Endodermal cell (in vitro differentiated cells): ENCODE measurements at regions not wholly inside any gene's neighbourhood (a gene's known extent, or its start where the extent isn't known, plus 50 kb on each side); places are given as distances from the start of the nearest gene placed in this dataset.

ENCODE experiments used
- DNase-seq: peaks from one replicate; pipeline ENCODE4 v3.0.0-alpha.2; 2017
- H3K27ac ChIP-seq: 2 replicates; pipeline ENCODE4 v1.5.1; 2013; ENCODE audit warnings: mild to moderate bottlenecking, low read depth, low read length, moderate library complexity
- H3K27me3 ChIP-seq: 2 replicates; pipeline ENCODE4 v1.6.1; 2013; ENCODE audit warnings: mild to moderate bottlenecking, low read length, moderate library complexity; ENCODE audit not compliant: insufficient read depth, control insufficient read depth, poor library complexity, severe bottlenecking
- H3K36me3 ChIP-seq: 2 replicates; pipeline ENCODE4 v1.7.0; 2013; ENCODE audit warnings: mild to moderate bottlenecking, low read length, moderate library complexity; ENCODE audit not compliant: control insufficient read depth, insufficient read depth
- H3K4me1 ChIP-seq: one replicate; pipeline ENCODE4 v1.7.0; 2013; ENCODE audit warnings: low read length; ENCODE audit not compliant: control insufficient read depth, insufficient read depth
- H3K4me3 ChIP-seq: 2 replicates; pipeline ENCODE4 v1.5.1; 2013; ENCODE audit warnings: mild to moderate bottlenecking, low read length, moderate library complexity
- H3K9ac ChIP-seq: 2 replicates; pipeline ENCODE4 v1.6.1; 2013; ENCODE audit warnings: mild to moderate bottlenecking, low read length, moderate library complexity; ENCODE audit not compliant: poor library complexity, severe bottlenecking; ENCODE audit errors: extremely low read depth
- H3K9me3 ChIP-seq: 2 replicates; pipeline ENCODE4 v1.6.1; 2013; ENCODE audit warnings: mild to moderate bottlenecking, low read length, moderate library complexity; ENCODE audit not compliant: control insufficient read depth
- H3K27ac Mint-ChIP-seq: 2 replicates; pipeline ENCODE4 v1.8.0; 2020; ENCODE audit warnings: mixed read lengths
- H3K27me3 Mint-ChIP-seq: 2 replicates; pipeline ENCODE4 v1.8.0; 2021; ENCODE audit warnings: mild to moderate bottlenecking, mixed read lengths; ENCODE audit not compliant: insufficient read depth
- H3K36me3 Mint-ChIP-seq: 2 replicates; pipeline ENCODE4 v1.8.0; 2020; ENCODE audit warnings: low read depth, mixed read lengths
- H3K4me1 Mint-ChIP-seq: 2 replicates; pipeline ENCODE4 v1.8.0; 2020; ENCODE audit warnings: mixed read lengths
- H3K4me3 Mint-ChIP-seq: 2 replicates; pipeline ENCODE4 v1.8.0; 2020; ENCODE audit warnings: mild to moderate bottlenecking, moderate library complexity, mixed read lengths
- H3K9me3 Mint-ChIP-seq: 2 replicates; pipeline ENCODE4 v1.8.0; 2020; ENCODE audit warnings: mild to moderate bottlenecking, mixed read lengths
- CTCF ChIP-seq: fragments of 200-600 bp; sonication (generic); conservative IDR thresholded peaks from 2 replicates; pipeline ENCODE4 v1.5.0; 2021; ENCODE audit warnings: antibody characterized with exemption, mild to moderate bottlenecking
- WGBS, 2 experiments: methylation state at CpG; one replicate each; pipeline versions ENCODE4 v1.1.5 to v1.1.7; 2013; ENCODE audit warnings: missing lambda C conversion rate in 2 of 2, mixed read lengths in 1 of 2; ENCODE audit not compliant: insufficient coverage in 1 of 2, insufficient read length in 1 of 2; 5-methylcytosine and 5-hydroxymethylcytosine counted together

GRCh38 chr21:14741256-14741655 lies 195.1 kb upstream of the SAMSN1 start:
- Histone ChIP-seq H3K27me3 (no peaks in the 10 kb centered on the region), H3K4me1 (no peaks in the 10 kb centered on the region), H3K4me3 (no peak overlapping the region), H3K27ac (no peak overlapping the region), H3K9ac (no peak overlapping the region), H3K36me3 (no peaks in the 10 kb centered on the region), H3K9me3 (peaks cover 14% of the 10 kb centered on the region)
- 80 to 83% methylated on average over 1 of the region's 1 CpG for WGBS, 2 experiments
- no peak overlapping the region for H3K4me3 Mint-ChIP-seq
- peaks cover 7% of the 10 kb centered on the region for H3K4me1 Mint-ChIP-seq
- no peak for DNase-seq
- no peak for TF ChIP-seq CTCF
- H3K27ac Mint-ChIP-seq: peak overlapping the region; percentile 17
- H3K27me3 Mint-ChIP-seq: peaks cover 33% of the 10 kb centered on the region
- H3K9me3 Mint-ChIP-seq: peaks cover 25% of the 10 kb centered on the region
- H3K36me3 Mint-ChIP-seq: peaks cover 3% of the 10 kb centered on the region

GRCh38 chr21:14740692-14741091 lies 194.6 kb upstream of the SAMSN1 start:
- peaks cover 14% of the 10 kb centered on the region for H3K9me3 ChIP-seq

GRCh38 chr21:14740116-14740515 lies 194.0 kb upstream of the SAMSN1 start:
- TF ChIP-seq CTCF: no peak
- DNase-seq: no peak
- Histone ChIP-seq H3K36me3 (no peaks in the 10 kb centered on the region), H3K27me3 (no peaks in the 10 kb centered on the region), H3K4me3 (no peak overlapping the region), H3K9me3 (peaks cover 14% of the 10 kb centered on the region), H3K4me1 (no peaks in the 10 kb centered on the region), H3K27ac (no peak overlapping the region), H3K9ac (no peak overlapping the region)
- WGBS, 2 experiments: 91 to 100% methylated on average over 2 to 3 of the region's 3 CpGs
- no peak overlapping the region for H3K4me3 Mint-ChIP-seq
- H3K9me3 Mint-ChIP-seq: peaks cover 17% of the 10 kb centered on the region
- peaks cover 3% of the 10 kb centered on the region for H3K36me3 Mint-ChIP-seq
- H3K4me1 Mint-ChIP-seq: peaks cover 7% of the 10 kb centered on the region
- no peak overlapping the region for H3K27ac Mint-ChIP-seq
- peaks cover 22% of the 10 kb centered on the region for H3K27me3 Mint-ChIP-seq

More at GRCh38 chr21:14740692-14741091, 194.6 kb upstream of the SAMSN1 start:
- Histone ChIP-seq H3K4me1 (no peaks in the 10 kb centered on the region), H3K9ac (no peak overlapping the region), H3K27me3 (no peaks in the 10 kb centered on the region), H3K4me3 (no peak overlapping the region), H3K36me3 (no peaks in the 10 kb centered on the region), H3K27ac (no peak overlapping the region)
- H3K9me3 Mint-ChIP-seq: peaks cover 22% of the 10 kb centered on the region
- no peak for TF ChIP-seq CTCF
- H3K27me3 Mint-ChIP-seq: peaks cover 28% of the 10 kb centered on the region
- no peak overlapping the region for H3K4me3 Mint-ChIP-seq
- peaks cover 7% of the 10 kb centered on the region for H3K4me1 Mint-ChIP-seq
- WGBS, 2 experiments: 100% methylated on average over 1 of the region's 1 CpG; no CpG with 5 or more reads in 1 of the 2 experiments
- peaks cover 3% of the 10 kb centered on the region for H3K36me3 Mint-ChIP-seq
- no peak overlapping the region for H3K27ac Mint-ChIP-seq
- no peak for DNase-seq
